K562 (cell line): ENCODE measurements at regions not wholly inside any gene's neighbourhood (a gene's known extent, or its start where the extent isn't known, plus 50 kb on each side); places are given as distances from the start of the nearest gene placed in this dataset.

Source experiments
- CTCF ChIP-seq, 3 experiments: IDR thresholded peaks in 2 of 3; conservative IDR thresholded peaks in 1 of 3; 2 replicates each; pipeline ENCODE4 v1.5.1; 2011 to 2012; ENCODE audit warnings: low read length in 3 of 3, mild to moderate bottlenecking in 3 of 3, control low read depth in 2 of 3, improper control_type of control experiment in 1 of 3, inconsistent platforms in 1 of 3, low read depth in 1 of 3, mixed read lengths in 1 of 3, moderate library complexity in 1 of 3; ENCODE audit not compliant: insufficient read depth in 2 of 3
- FOXP4 ChIP-seq: sonication (generic); formaldehyde crosslinking; IDR thresholded peaks from 2 replicates; pipeline ENCODE4 v1.8.0; 2022; ENCODE audit warnings: mild to moderate bottlenecking, missing genetic modification reagents, borderline replicate concordance
- RCOR1 ChIP-seq, 2 experiments: IDR thresholded peaks; 2 replicates each; pipeline ENCODE4 v1.6.1; 2012; ENCODE audit warnings: low read depth in 2 of 2, low read length in 2 of 2, borderline replicate concordance in 1 of 2, improper control_type of control experiment in 1 of 2
- REST ChIP-seq, 2 experiments: fragments of 450-650 bp; formaldehyde crosslinking in 1 of 2; IDR thresholded peaks; 2 replicates each; pipeline versions ENCODE4 v1.4.0 to v1.6.1; 2014 to 2020; ENCODE audit warnings: mild to moderate bottlenecking in 2 of 2, borderline replicate concordance in 1 of 2, low read depth in 1 of 2
- SRSF7 ChIP-seq: fragments of 200-400 bp; formaldehyde crosslinking; optimal IDR thresholded peaks from 2 replicates; pipeline ENCODE3; 2017; ENCODE audit warnings: mild to moderate bottlenecking, low read depth, low read length
- ZNF217 ChIP-seq: sonication (generic); formaldehyde crosslinking; IDR thresholded peaks from 2 replicates; pipeline ENCODE4 v1.8.0; 2022; ENCODE audit warnings: mild to moderate bottlenecking, missing genetic modification reagents
- ZNF263 ChIP-seq: sonication (generic); formaldehyde crosslinking; IDR thresholded peaks from 2 replicates; pipeline ENCODE4 v1.8.0; 2022; ENCODE audit warnings: mild to moderate bottlenecking, missing genetic modification reagents, borderline replicate concordance
- ZNF274 ChIP-seq: IDR thresholded peaks from 2 replicates; pipeline ENCODE4 v1.6.1; 2011; ENCODE audit warnings: low read depth, mild to moderate bottlenecking, low read length, moderate library complexity, borderline replicate concordance

- TF ChIP-seq REST (IDR thresholded peaks at IDR 0.05; ENCODE audit: borderline replicate concordance) (peak; percentile 39; the same call in 1 of the 2 replicates), REST (CRISPR knock-in tag; IDR thresholded peaks at IDR 0.05; ENCODE audit: low read depth) (no peak), FOXP4 (no peak), ZNF263 (CRISPR knock-in tag) (no peak), CTCF (IDR thresholded peaks at IDR 0.05 in 2 of 3, conservative IDR thresholded peaks at IDR 0.05 in 1 of 3; ENCODE audit: insufficient read depth in 2 of 3, low read depth in 1 of 3, low read length in 3 of 3) (peak in 2 of 3 experiments; percentile 27 to 67; a peak in 2 of 6 replicates), RCOR1 (IDR thresholded peaks at IDR 0.05; ENCODE audit: borderline replicate concordance in 1 of 2, low read depth in 2 of 2, low read length in 2 of 2) (no peak), ZNF274 (no peak), ZNF217 (CRISPR knock-in tag) (no peak), SRSF7 (no peak)
These were observed 118.8 kb upstream of the PALMD start (continued) for GRCh38 chr1:99527078-99527477.
